VCaP (cell line): ENCODE measurements at regions not wholly inside any gene's neighbourhood (a gene's known extent, or its start where the extent isn't known, plus 50 kb on each side); places are given as distances from the start of the nearest gene placed in this dataset.
"Not testable (repeated sequence)": the region's sequence is repeated elsewhere in the genome, so short reads cannot be mapped to it uniquely, and the experiment has no call there.

Experiments used
- H3K27ac ChIP-seq: fragments of 450-650 bp; 2 replicates; pipeline ENCODE4 v1.5.1; 2017
- CTCF ChIP-seq: fragments of 450-650 bp; conservative IDR thresholded peaks from 2 replicates; pipeline ENCODE4 v1.5.1; 2017; ENCODE audit warnings: mild to moderate bottlenecking, moderate library complexity

GRCh38 chr4:18162453-18162852 is 140.9 kb upstream of the LCORL start:
- TF ChIP-seq CTCF: no peak
- no peak overlapping the region for H3K27ac ChIP-seq

- H3K27ac ChIP-seq: not testable (repeated sequence)
Observed at GRCh38 chr4:18159117-18159912, 137.8 kb upstream of the LCORL start.

- no peak overlapping the region for H3K27ac ChIP-seq
- no peak for TF ChIP-seq CTCF
Observed at GRCh38 chr4:18155067-18156041, 133.8 kb upstream of the LCORL start.

GRCh38 chr4:18138076-18138665 is 116.6 kb upstream of the LCORL start:
- H3K27ac ChIP-seq: no peak overlapping the region
- TF ChIP-seq CTCF: no peak

GRCh38 chr4:18134111-18134510 is 112.6 kb upstream of the LCORL start:
- H3K27ac ChIP-seq: no peak overlapping the region
- no peak for TF ChIP-seq CTCF

GRCh38 chr4:18130256-18130655 is 108.7 kb upstream of the LCORL start:
- H3K27ac ChIP-seq: no peak overlapping the region
- no peak for TF ChIP-seq CTCF

- no peak for TF ChIP-seq CTCF
- H3K27ac ChIP-seq: no peak overlapping the region
Observed at GRCh38 chr4:18128241-18128640, 106.7 kb upstream of the LCORL start.
